ENCODE measurements at regions not wholly inside any gene's neighbourhood (a gene's known extent, or its start where the extent isn't known, plus 50 kb on each side); places are given as distances from the start of the nearest gene placed in this dataset.

GRCh38 chr4:95921470-95921869, 81.6 kb downstream of the PDHA2 start (continued):
- no peak for TF ChIP-seq BCL11A (IDR thresholded peaks at IDR 0.05; ENCODE audit: low read depth, low read length)

GRCh38 chr4:95929448-95930064, 89.7 kb downstream of the PDHA2 start:
- Histone ChIP-seq H3K27ac (ENCODE audit: control insufficient read depth, insufficient read depth) (no peak overlapping the region), H4K20me1 (ENCODE audit: control insufficient read depth, insufficient read depth) (no peaks in the 10 kb centered on the region), H3K4me2 (ENCODE audit: control insufficient read depth, insufficient read depth) (no peak overlapping the region), H3K4me3 (no peak overlapping the region), H3K9ac (ENCODE audit: control insufficient read depth, insufficient read depth, low read length) (no peak overlapping the region), H3K9me3 (replicated peaks; ENCODE audit: control insufficient read depth, insufficient read depth, low read length) (no peaks in the 10 kb centered on the region; the same call in 2 of the 3 replicates), H3K36me3 (ENCODE audit: control insufficient read depth in 2 of 2, insufficient read depth in 2 of 2, low read length in 1 of 2) (no peaks in the 10 kb centered on the region), H3K79me2 (ENCODE audit: control insufficient read depth, insufficient read depth, low read length) (no peaks in the 10 kb centered on the region), H2AFZ (ENCODE audit: control insufficient read depth, low read depth, low read length) (no peak overlapping the region), H3K4me1 (ENCODE audit: control insufficient read depth, insufficient read depth, low read length) (no peaks in the 10 kb centered on the region), H3K27me3 (replicated peaks in 1 of 2; ENCODE audit: control insufficient read depth in 2 of 2, insufficient read depth in 2 of 2, low read length in 1 of 2) (no peaks in the 10 kb centered on the region)
- BruUV-seq (replicated peaks) = no TSS peak
- RAD21 ChIA-PET (ENCODE audit: unreplicated experiment) = no interaction called here
- FAIRE-seq (no peak), DNase-seq (ENCODE audit: low read depth, low spot score) (no peak), ATAC-seq (no peak)
- CTCF ChIA-PET = no interaction called here
- POLR2A ChIA-PET = no interaction called here
- WGBS (ENCODE audit: insufficient coverage, insufficient replicate concordance, low lambda C conversion rate, missing lambda C conversion rate) = 0% methylated on average over 1 of the region's 1 CpG
- TF ChIP-seq ZNF24 (IDR thresholded peaks at IDR 0.05) (no peak), TBL1XR1 (IDR thresholded peaks at IDR 0.05; ENCODE audit: low read depth, low read length) (no peak), RB1 (IDR thresholded peaks at IDR 0.05; ENCODE audit: borderline replicate concordance) (no peak), CEBPB (IDR thresholded peaks at IDR 0.05; ENCODE audit: borderline replicate concordance in 1 of 2, low read depth in 2 of 2, low read length in 2 of 2) (no peak), SUPT20H (IDR thresholded peaks at IDR 0.05; ENCODE audit: borderline replicate concordance, control insufficient read depth, low read depth, low read length) (no peak), ZNF274 (IDR thresholded peaks at IDR 0.05; ENCODE audit: insufficient read depth, insufficient read length) (no peak), TARDBP (IDR thresholded peaks at IDR 0.05; ENCODE audit: borderline replicate concordance) (no peak), RBBP5 (conservative IDR thresholded peaks at IDR 0.05) (no peak), NFXL1 (IDR thresholded peaks at IDR 0.05; ENCODE audit: borderline replicate concordance) (no peak), ELK1 (IDR thresholded peaks at IDR 0.05; ENCODE audit: low read depth, low read length) (no peak), POLR2A (IDR thresholded peaks at IDR 0.05; ENCODE audit: low read depth, low read length) (no peak)
- in situ Hi-C loops (cut with MboI) (no loop called here), intact Hi-C loops (cut with micrococcal nuclease; ENCODE audit: unreplicated experiment) (no loop called here)
- SMC1A ChIA-PET (ENCODE audit: uncharacterized antibody, unreplicated experiment) = no interaction called here

Measured in GM12878 (cell line).